ENCODE measurements at regions not wholly inside any gene's neighbourhood (a gene's known extent, or its start where the extent isn't known, plus 50 kb on each side); places are given as distances from the start of the nearest gene placed in this dataset.
A peak's percentile ranks its signal among the peaks of the same experiment; 100 is the strongest.

DNA sequence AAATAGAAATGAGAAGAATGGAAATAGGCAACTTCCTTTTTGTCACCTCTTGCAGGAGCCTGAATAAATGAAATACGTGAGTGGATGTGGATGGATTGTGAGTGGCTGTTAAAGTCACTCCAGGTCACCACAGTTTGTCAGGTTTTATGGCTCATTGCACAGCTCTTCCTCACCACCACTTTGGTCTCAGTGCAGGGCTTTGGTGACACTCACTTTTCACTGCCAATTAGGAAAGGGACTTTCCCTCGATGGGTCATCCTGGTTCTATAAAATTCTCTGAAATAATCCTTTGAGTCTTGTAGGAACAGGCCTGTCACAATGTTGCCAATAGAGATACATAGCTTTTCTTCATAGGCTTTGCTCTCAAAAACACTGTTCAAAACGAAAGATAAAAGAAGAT, 172.4 kb upstream of the C11orf87 start:
- Histone ChIP-seq H3K4ac (replicated peaks; ENCODE audit: insufficient read length, low read depth, low read length) (no peak overlapping the region), H3K9me3 (ENCODE audit: insufficient read depth in 2 of 2, low read depth in 1 of 2, low read length in 1 of 2) (no peaks in the 10 kb centered on the region), H3K4me3 (ENCODE audit: extremely low read depth in 1 of 4, insufficient read depth in 2 of 4, low read depth in 3 of 4, low read length in 4 of 4) (no peak overlapping the region), H2BK20ac (ENCODE audit: low read length) (no peak overlapping the region), H3K18ac (ENCODE audit: extremely low read depth, low read length) (no peak overlapping the region), H3K36me3 (ENCODE audit: control insufficient read depth in 2 of 4, insufficient read depth in 4 of 4, low read length in 3 of 4) (no peaks in the 10 kb centered on the region), H2BK12ac (ENCODE audit: low read depth, low read length) (no peak overlapping the region), H3K79me1 (ENCODE audit: low read depth, low read length) (no peaks in the 10 kb centered on the region), H2BK5ac (ENCODE audit: low read depth, low read length) (no peak overlapping the region), H2BK120ac (replicated peaks; ENCODE audit: low read depth, low read length) (no peak overlapping the region), H3K27me3 (replicated peaks in 1 of 4; ENCODE audit: control insufficient read depth in 3 of 4, extremely low read depth in 1 of 4, insufficient read depth in 3 of 4, low read length in 3 of 4) (no peaks in the 10 kb centered on the region), H2AK5ac (ENCODE audit: low read depth, low read length) (no peak overlapping the region), H3K4me2 (ENCODE audit: insufficient read depth in 1 of 2, low read depth in 2 of 2, low read length in 2 of 2) (no peak overlapping the region), H4K8ac (ENCODE audit: extremely low read depth, insufficient read depth, low read length) (no peak overlapping the region), H3K9ac (replicated peaks in 1 of 4; ENCODE audit: extremely low read depth in 1 of 4, low read depth in 3 of 4, low read length in 3 of 4) (no peak overlapping the region), H2AFZ (ENCODE audit: low read length) (no peak overlapping the region), H4K20me1 (replicated peaks in 1 of 2; ENCODE audit: control insufficient read depth in 1 of 2, insufficient read depth in 2 of 2, low read length in 2 of 2) (no peaks in the 10 kb centered on the region), H3K4me1 (replicated peaks in 1 of 4; ENCODE audit: control insufficient read depth in 3 of 4, insufficient read depth in 4 of 4, low read length in 3 of 4) (no peaks in the 10 kb centered on the region), H3K14ac (ENCODE audit: insufficient read length) (no peak overlapping the region), H2BK15ac (ENCODE audit: low read length) (no peak overlapping the region), H3K27ac (ENCODE audit: low read depth, low read length) (0 out of 2 replicates have a peak overlapping the region, but pooled peaks have one; percentile 41), H4K91ac (replicated peaks; ENCODE audit: insufficient read length, low read length) (no peak overlapping the region), H3K79me2 (ENCODE audit: control insufficient read depth in 1 of 2, insufficient read depth in 2 of 2, low read length in 2 of 2) (no peaks in the 10 kb centered on the region), H3K23me2 (ENCODE audit: low read depth, low read length) (no peaks in the 10 kb centered on the region), H3K23ac (ENCODE audit: insufficient read length) (no peak overlapping the region), H4K5ac (ENCODE audit: insufficient read length, low read depth, low read length) (no peak overlapping the region), H3K56ac (replicated peaks; ENCODE audit: insufficient read length, low read depth, low read length) (no peak overlapping the region)
- CTCF ChIA-PET (ENCODE audit: partially characterized antibody) = no interaction called here
- no peak for FAIRE-seq
- POLR2A ChIA-PET (ENCODE audit: partially characterized antibody) = no interaction called here
- WGBS, 2 experiments (ENCODE audit: extremely low coverage in 1 of 2, insufficient coverage in 1 of 2, insufficient read length in 1 of 2, insufficient replicate concordance in 2 of 2, low coverage in 1 of 2, low lambda C conversion rate in 2 of 2, missing lambda C conversion rate in 1 of 2) = 84% methylated on average over 3 of the region's 3 CpGs; no CpG with 5 or more reads in 1 of the 2 experiments
- no peak for DNase-seq (ENCODE audit: low read depth in 1 of 2, low spot score in 2 of 2)
- no peak for TF ChIP-seq TCF12 (IDR thresholded peaks at IDR 0.05; ENCODE audit: low read depth, low read length)
- TF ChIP-seq RXRA (IDR thresholded peaks at IDR 0.05; ENCODE audit: insufficient read depth, low read depth, low read length) = no peak
- no peak for TF ChIP-seq SP2 (IDR thresholded peaks at IDR 0.05; ENCODE audit: low read length)
- no peak for TF ChIP-seq ASH2L (IDR thresholded peaks at IDR 0.05; ENCODE audit: low read length)
- TF ChIP-seq POLR2AphosphoS5 (IDR thresholded peaks at IDR 0.05; ENCODE audit: low read depth, low read length) = no peak
- TF ChIP-seq RBBP5 (IDR thresholded peaks at IDR 0.05; ENCODE audit: borderline replicate concordance, low read depth, low read length) = no peak
- TF ChIP-seq GABPA (IDR thresholded peaks at IDR 0.05; ENCODE audit: borderline replicate concordance, insufficient read depth, low read length) = no peak
- TF ChIP-seq, protein P1, sequence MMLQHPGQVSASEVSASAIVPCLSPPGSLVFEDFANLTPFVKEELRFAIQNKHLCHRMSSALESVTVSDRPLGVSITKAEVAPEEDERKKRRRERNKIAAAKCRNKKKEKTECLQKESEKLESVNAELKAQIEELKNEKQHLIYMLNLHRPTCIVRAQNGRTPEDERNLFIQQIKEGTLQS (IDR thresholded peaks at IDR 0.05; ENCODE audit: insufficient read depth, low read depth, low read length) = no peak
- TF ChIP-seq, protein P2, sequence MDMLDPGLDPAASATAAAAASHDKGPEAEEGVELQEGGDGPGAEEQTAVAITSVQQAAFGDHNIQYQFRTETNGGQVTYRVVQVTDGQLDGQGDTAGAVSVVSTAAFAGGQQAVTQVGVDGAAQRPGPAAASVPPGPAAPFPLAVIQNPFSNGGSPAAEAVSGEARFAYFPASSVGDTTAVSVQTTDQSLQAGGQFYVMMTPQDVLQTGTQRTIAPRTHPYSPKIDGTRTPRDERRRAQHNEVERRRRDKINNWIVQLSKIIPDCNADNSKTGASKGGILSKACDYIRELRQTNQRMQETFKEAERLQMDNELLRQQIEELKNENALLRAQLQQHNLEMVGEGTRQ (IDR thresholded peaks at IDR 0.05; ENCODE audit: low read length) = no peak
